GM10266 (cell line): ENCODE measurements at regions not wholly inside any gene's neighbourhood (a gene's known extent, or its start where the extent isn't known, plus 50 kb on each side); places are given as distances from the start of the nearest gene placed in this dataset.

Source experiments
- DNase-seq: peaks from one replicate; pipeline ENCODE4 v3.0.0; 2012; ENCODE audit errors: extremely low spot score
- CTCF ChIP-seq: IDR thresholded peaks from 2 replicates; pipeline ENCODE4 v1.5.1; 2012; ENCODE audit warnings: mild to moderate bottlenecking, low read depth; ENCODE audit not compliant: control insufficient read depth, insufficient read depth; ENCODE audit errors: missing control alignments

DNA sequence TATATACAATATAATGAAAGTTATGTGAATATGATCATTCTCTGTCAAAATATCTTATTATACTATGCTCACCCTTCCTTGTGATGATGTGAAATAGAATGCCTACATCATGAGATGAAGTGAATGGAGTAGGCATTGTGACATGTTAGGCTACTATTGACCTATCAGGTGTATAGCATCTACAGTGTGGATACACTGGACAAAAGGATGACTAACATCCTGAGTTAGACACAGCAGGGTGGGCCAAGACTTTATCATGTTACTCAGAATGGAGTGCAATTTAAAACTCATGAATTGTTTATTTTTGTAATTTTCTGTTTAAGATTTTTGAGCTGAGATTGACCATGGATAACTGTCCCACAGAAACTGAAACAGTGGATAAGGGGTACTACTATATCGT, 53.4 kb upstream of the NAV3 start:
- DNase-seq: no peak

GRCh38 chr12:77774761-77775160, 55.9 kb upstream of the NAV3 start:
- no peak for DNase-seq
- TF ChIP-seq CTCF: no peak

More for the DNA sequence above, 53.4 kb upstream of the NAV3 start:
- TF ChIP-seq CTCF: no peak

- no peak for TF ChIP-seq CTCF
- DNase-seq: no peak
These were observed 57.9 kb upstream of the NAV3 start for GRCh38 chr12:77772676-77773298.

DNA sequence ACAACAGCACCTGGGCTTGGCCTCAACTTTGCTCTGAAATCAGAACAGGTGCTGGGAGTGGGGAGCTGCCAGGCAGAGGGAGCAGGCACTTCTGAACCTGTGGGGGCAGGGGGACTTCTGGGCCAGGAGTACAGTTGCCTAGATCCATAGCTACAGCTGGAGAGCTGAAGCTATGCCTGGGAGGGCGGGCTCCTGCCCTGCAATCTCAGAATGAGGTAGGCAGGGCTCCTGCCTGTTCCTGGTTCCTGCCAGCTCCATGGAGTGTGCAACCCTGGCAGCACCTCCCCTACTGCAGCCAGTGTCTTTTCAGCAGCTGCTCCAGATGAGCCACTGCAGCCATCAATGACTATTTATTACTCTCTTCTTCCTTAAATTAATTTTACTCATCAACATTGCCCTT, 62.1 kb upstream of the NAV3 start:
- TF ChIP-seq CTCF: no peak
- no peak for DNase-seq

DNA sequence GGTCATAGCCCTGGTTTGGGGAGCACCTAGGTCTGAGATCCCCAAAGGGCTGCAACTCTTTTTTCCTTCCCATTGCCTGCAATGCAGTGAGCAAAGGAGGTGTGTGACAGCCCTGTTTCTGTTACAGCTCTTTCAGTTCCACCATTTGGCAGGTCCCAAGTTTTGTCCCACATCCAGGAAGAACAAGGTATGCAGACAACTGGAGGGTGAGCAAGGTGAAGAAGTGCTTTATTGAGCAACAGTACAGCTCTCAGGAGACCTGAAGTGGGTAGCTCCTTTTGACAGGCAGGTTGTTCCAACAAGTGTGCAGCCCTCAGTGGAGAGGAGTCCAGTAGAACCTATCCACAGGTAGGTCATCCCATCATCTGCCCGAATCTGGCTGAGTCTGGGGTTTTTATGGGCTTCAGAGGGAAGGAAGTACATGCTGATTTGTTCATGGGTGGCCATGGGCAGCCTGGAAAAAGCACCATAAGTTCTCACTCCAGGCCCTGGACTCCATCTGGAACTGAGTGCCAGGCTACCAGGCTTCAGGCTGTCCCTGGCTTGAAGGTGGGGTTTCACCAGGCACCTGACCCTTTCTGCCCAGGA, 62.8 kb upstream of the NAV3 start:
- no peak for DNase-seq
- no peak for TF ChIP-seq CTCF

- no peak for DNase-seq
- TF ChIP-seq CTCF: no peak
These were observed 63.4 kb upstream of the NAV3 start for GRCh38 chr12:77767335-77767734.

DNA sequence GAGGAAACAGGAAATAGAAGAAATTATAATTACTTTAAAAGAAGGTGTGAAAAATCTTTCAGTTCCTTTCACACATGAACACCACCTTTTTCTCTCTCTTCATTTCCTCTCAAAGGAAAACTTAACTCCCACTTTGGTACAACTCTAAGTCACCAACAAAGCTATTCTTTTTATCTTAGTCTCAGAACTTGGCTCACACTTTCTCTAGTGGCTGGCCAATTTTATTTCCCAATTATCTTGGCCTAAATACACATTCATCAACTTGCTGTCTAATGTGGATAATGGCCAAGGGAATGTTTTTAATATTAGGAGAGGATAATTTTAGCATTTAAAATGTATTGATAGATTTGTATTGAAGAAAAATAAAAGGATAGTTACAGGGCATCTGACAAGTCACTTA, 64.5 kb upstream of the NAV3 start:
- no peak for DNase-seq
- TF ChIP-seq CTCF: no peak
